Activated T-cell treated with anti-CD3 and anti-CD28 coated beads, Interleukin-2, amount 50 U/mL, for 72 hours (primary cell): ENCODE measurements at regions not wholly inside any gene's neighbourhood (a gene's known extent, or its start where the extent isn't known, plus 50 kb on each side); places are given as distances from the start of the nearest gene placed in this dataset.

ENCODE experiments used
- ATAC-seq, 2 donors: fragments of 150-1000 bp; cut with Tn5 transposase; replicated peaks in 1 of 2; 2 replicates each; pipeline ENCODE4 v1.10.0; 2021; ENCODE audit warnings: moderate library complexity in 2 of 2, mild to moderate bottlenecking in 1 of 2
- DNase-seq, 2 donors: peaks; one replicate each; pipeline ENCODE4 v3.0.0; 2021 to 2022; ENCODE audit warnings: mixed read lengths in 1 of 2
- H3K27ac Mint-ChIP-seq: one replicate; pipeline ENCODE4 v1.8.0; 2022; ENCODE audit warnings: mild to moderate bottlenecking, moderate library complexity, mixed read lengths
- H3K27me3 Mint-ChIP-seq: one replicate; pipeline ENCODE4 v1.8.0; 2022; ENCODE audit warnings: low read depth, mixed read lengths
- H3K36me3 Mint-ChIP-seq, 2 donors: one replicate each; pipeline ENCODE4 v1.8.0; 2022; ENCODE audit warnings: mixed read lengths in 2 of 2, mild to moderate bottlenecking in 1 of 2; ENCODE audit not compliant: insufficient read depth in 2 of 2
- H3K4me1 Mint-ChIP-seq: one replicate; pipeline ENCODE4 v1.8.0; 2022; ENCODE audit warnings: low read depth, mixed read lengths
- H3K4me3 Mint-ChIP-seq, 2 donors: one replicate each; pipeline ENCODE4 v1.8.0; 2022; ENCODE audit warnings: mild to moderate bottlenecking in 2 of 2, mixed read lengths in 2 of 2, moderate library complexity in 2 of 2
- H3K9me3 Mint-ChIP-seq, 2 donors: one replicate each; pipeline ENCODE4 v1.8.0; 2022; ENCODE audit warnings: mixed read lengths in 2 of 2

- Mint-ChIP-seq H3K9me3 (no peaks in the 10 kb centered on the region), H3K27me3 (peaks cover 16% of the 10 kb centered on the region), H3K36me3 (no peaks in the 10 kb centered on the region), H3K27ac (no peak overlapping the region), H3K4me1 (no peaks in the 10 kb centered on the region), H3K4me3 (no peak overlapping the region)
- DNase-seq: no peak
- ATAC-seq: no peak
These were observed 450.2 kb downstream of the PLCL1 start for GRCh38 chr2:198254536-198255090.

- no peak for DNase-seq
- no peaks in the 10 kb centered on the region for H3K4me1 Mint-ChIP-seq
- ATAC-seq: no peak
- H3K4me3 Mint-ChIP-seq: no peak overlapping the region
- H3K27ac Mint-ChIP-seq: no peak overlapping the region
- H3K36me3 Mint-ChIP-seq: no peaks in the 10 kb centered on the region
- no peaks in the 10 kb centered on the region for H3K9me3 Mint-ChIP-seq
- peaks cover 10% of the 10 kb centered on the region for H3K27me3 Mint-ChIP-seq
These were observed 449.6 kb downstream of the PLCL1 start for GRCh38 chr2:198253995-198254394.

GRCh38 chr2:198252472-198252871 lies 448.1 kb downstream of the PLCL1 start:
- Mint-ChIP-seq H3K36me3 (no peaks in the 10 kb centered on the region), H3K4me1 (no peaks in the 10 kb centered on the region), H3K4me3 (no peak overlapping the region), H3K27me3 (peaks cover 5% of the 10 kb centered on the region), H3K27ac (no peak overlapping the region), H3K9me3 (no peaks in the 10 kb centered on the region)
- DNase-seq: no peak
- ATAC-seq: no peak

GRCh38 chr2:198242093-198242492 lies 437.7 kb downstream of the PLCL1 start:
- Mint-ChIP-seq H3K27ac (no peak overlapping the region), H3K27me3 (peaks cover 6% of the 10 kb centered on the region), H3K4me3 (no peak overlapping the region), H3K9me3 (no peaks in the 10 kb centered on the region), H3K4me1 (no peaks in the 10 kb centered on the region), H3K36me3 (no peaks in the 10 kb centered on the region)
- DNase-seq (no peak), ATAC-seq (no peak)

GRCh38 chr2:198238429-198238828 lies 434.0 kb downstream of the PLCL1 start:
- Mint-ChIP-seq H3K36me3 (no peaks in the 10 kb centered on the region), H3K27ac (no peak overlapping the region), H3K27me3 (peaks cover 13% of the 10 kb centered on the region), H3K4me3 (no peak overlapping the region), H3K9me3 (no peaks in the 10 kb centered on the region), H3K4me1 (no peaks in the 10 kb centered on the region)
- ATAC-seq (no peak), DNase-seq (no peak)

GRCh38 chr2:198236338-198236737 lies 431.9 kb downstream of the PLCL1 start:
- Mint-ChIP-seq H3K4me3 (no peak overlapping the region), H3K36me3 (no peaks in the 10 kb centered on the region), H3K9me3 (no peaks in the 10 kb centered on the region), H3K27ac (no peak overlapping the region), H3K4me1 (no peaks in the 10 kb centered on the region), H3K27me3 (peaks cover 13% of the 10 kb centered on the region)
- no peak for DNase-seq
- no peak for ATAC-seq

- Mint-ChIP-seq H3K36me3 (no peaks in the 10 kb centered on the region), H3K4me1 (no peaks in the 10 kb centered on the region), H3K9me3 (no peaks in the 10 kb centered on the region), H3K27ac (no peak overlapping the region), H3K27me3 (peaks cover 8% of the 10 kb centered on the region), H3K4me3 (no peak overlapping the region)
- ATAC-seq (no peak), DNase-seq (no peak)
These were observed 427.9 kb downstream of the PLCL1 start for GRCh38 chr2:198232281-198232680.

GRCh38 chr2:198231562-198231961 lies 427.2 kb downstream of the PLCL1 start:
- DNase-seq (no peak), ATAC-seq (no peak)
- H3K4me3 Mint-ChIP-seq: no peak overlapping the region
- no peaks in the 10 kb centered on the region for H3K4me1 Mint-ChIP-seq
- H3K36me3 Mint-ChIP-seq: no peaks in the 10 kb centered on the region
- peaks cover 8% of the 10 kb centered on the region for H3K27me3 Mint-ChIP-seq
- H3K9me3 Mint-ChIP-seq: no peaks in the 10 kb centered on the region
- H3K27ac Mint-ChIP-seq: no peak overlapping the region

GRCh38 chr2:198220763-198221610 lies 416.6 kb downstream of the PLCL1 start:
- DNase-seq: no peak
- no peaks in the 10 kb centered on the region for H3K36me3 Mint-ChIP-seq
- H3K4me1 Mint-ChIP-seq: no peaks in the 10 kb centered on the region
- no peaks in the 10 kb centered on the region for H3K27me3 Mint-ChIP-seq
- H3K4me3 Mint-ChIP-seq: no peak overlapping the region
- no peak for ATAC-seq
- no peaks in the 10 kb centered on the region for H3K9me3 Mint-ChIP-seq
- no peak overlapping the region for H3K27ac Mint-ChIP-seq

- DNase-seq (no peak), ATAC-seq (no peak)
- H3K4me3 Mint-ChIP-seq: no peak overlapping the region
- H3K36me3 Mint-ChIP-seq: no peaks in the 10 kb centered on the region
- no peak overlapping the region for H3K27ac Mint-ChIP-seq
- H3K9me3 Mint-ChIP-seq: no peaks in the 10 kb centered on the region
- H3K27me3 Mint-ChIP-seq: no peaks in the 10 kb centered on the region
- no peaks in the 10 kb centered on the region for H3K4me1 Mint-ChIP-seq
These were observed 414.9 kb downstream of the PLCL1 start for GRCh38 chr2:198219292-198219691.

- Mint-ChIP-seq H3K27ac (peak overlapping the region; percentile 58), H3K4me3 (no peak overlapping the region), H3K27me3 (no peaks in the 10 kb centered on the region), H3K9me3 (no peaks in the 10 kb centered on the region), H3K36me3 (no peaks in the 10 kb centered on the region), H3K4me1 (no peaks in the 10 kb centered on the region)
- DNase-seq (no peak), ATAC-seq (no peak)
These were observed 409.8 kb downstream of the PLCL1 start for GRCh38 chr2:198214114-198214596.

GRCh38 chr2:198213253-198213652 lies 408.9 kb downstream of the PLCL1 start:
- H3K9me3 Mint-ChIP-seq: no peaks in the 10 kb centered on the region
- no peaks in the 10 kb centered on the region for H3K4me1 Mint-ChIP-seq
- H3K27me3 Mint-ChIP-seq: no peaks in the 10 kb centered on the region
- H3K4me3 Mint-ChIP-seq: no peak overlapping the region
- no peak overlapping the region for H3K27ac Mint-ChIP-seq
- H3K36me3 Mint-ChIP-seq: no peaks in the 10 kb centered on the region
- ATAC-seq: no peak
- DNase-seq: no peak

- no peak for DNase-seq
- no peak overlapping the region for H3K4me3 Mint-ChIP-seq
- H3K9me3 Mint-ChIP-seq: peaks cover 0 to 5% of the 10 kb centered on the region in 2 donors
- ATAC-seq: no peak
- H3K36me3 Mint-ChIP-seq: no peaks in the 10 kb centered on the region
- no peaks in the 10 kb centered on the region for H3K27me3 Mint-ChIP-seq
- no peak overlapping the region for H3K27ac Mint-ChIP-seq
- no peaks in the 10 kb centered on the region for H3K4me1 Mint-ChIP-seq
These were observed 407.3 kb downstream of the PLCL1 start for GRCh38 chr2:198211706-198212105.
